ENCODE measurements at regions not wholly inside any gene's neighbourhood (a gene's known extent, or its start where the extent isn't known, plus 50 kb on each side); places are given as distances from the start of the nearest gene placed in this dataset.

DNA sequence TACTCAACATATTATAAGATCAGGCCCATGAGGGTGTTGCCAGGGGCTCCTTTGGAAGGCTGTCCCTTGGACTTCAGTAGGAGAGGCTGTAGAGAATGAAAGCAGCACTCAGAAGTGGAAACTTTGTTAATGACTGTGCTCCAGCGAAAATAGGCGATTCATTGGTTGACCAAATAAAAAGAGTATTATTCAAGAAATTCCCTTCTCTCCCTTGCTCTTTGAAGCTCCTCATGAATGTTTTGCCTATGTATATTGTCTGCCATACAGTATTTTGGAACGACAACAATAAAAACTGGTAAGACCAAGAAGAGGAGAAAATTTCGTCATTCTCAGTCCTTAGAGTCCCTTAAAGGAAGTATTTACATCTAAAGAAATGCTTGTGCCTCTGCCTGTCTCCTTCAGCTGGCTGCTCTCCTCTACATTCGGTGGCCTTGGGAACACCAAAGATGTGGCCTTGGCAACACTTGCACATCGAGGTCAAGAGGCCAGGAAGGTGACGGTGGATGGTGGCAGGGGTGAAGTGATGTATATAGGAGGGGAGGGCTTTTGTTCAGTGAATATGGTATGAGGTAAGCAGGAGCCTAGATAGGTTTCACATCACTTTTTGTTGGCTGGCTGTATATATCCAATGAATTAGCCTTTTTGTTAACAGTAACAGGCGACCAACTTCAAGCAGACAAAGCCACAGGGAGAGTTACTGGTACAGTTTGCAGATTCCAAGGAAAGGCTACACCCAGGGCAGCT is 95.0 kb upstream of the ACTBL2 start:
- TF ChIP-seq HNF4A (conservative IDR thresholded peaks at IDR 0.05) (no peak), FOXA2 (IDR thresholded peaks at IDR 0.05) (no peak), GABPA (IDR thresholded peaks at IDR 0.05 in 1 of 2, conservative IDR thresholded peaks at IDR 0.05 in 1 of 2) (no peak)
- TF ChIP-seq, protein P1, sequence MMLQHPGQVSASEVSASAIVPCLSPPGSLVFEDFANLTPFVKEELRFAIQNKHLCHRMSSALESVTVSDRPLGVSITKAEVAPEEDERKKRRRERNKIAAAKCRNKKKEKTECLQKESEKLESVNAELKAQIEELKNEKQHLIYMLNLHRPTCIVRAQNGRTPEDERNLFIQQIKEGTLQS (IDR thresholded peaks at IDR 0.05), result no peak
- DNase-seq (ENCODE audit: low spot score), result no peak
- no peak overlapping the region for H3K4me3 ChIP-seq (ENCODE audit: low read depth in 1 of 3, low read length in 3 of 3)
- no peaks in the 10 kb centered on the region for H3K36me3 ChIP-seq (ENCODE audit: control insufficient read depth in 4 of 4, insufficient read depth in 3 of 4, low read depth in 1 of 4, low read length in 3 of 4)
- no peaks in the 10 kb centered on the region for H3K27me3 ChIP-seq (ENCODE audit: control insufficient read depth in 4 of 4, insufficient read depth in 4 of 4, low read length in 3 of 4)
- WGBS, result 77% methylated on average over 8 of the region's 8 CpGs
- no peaks in the 10 kb centered on the region for H3K4me1 ChIP-seq (ENCODE audit: control insufficient read depth in 4 of 4, insufficient read depth in 4 of 4, low read length in 3 of 4)
- H3K9me3 ChIP-seq (ENCODE audit: control insufficient read depth in 4 of 4, low read length in 3 of 4), result no peaks in the 10 kb centered on the region
- no peak overlapping the region for H3K27ac ChIP-seq (ENCODE audit: low read depth in 1 of 2, low read length in 2 of 2)
- H3K9ac ChIP-seq (ENCODE audit: low read depth in 1 of 2, low read length in 2 of 2), result no peak overlapping the region

DNA sequence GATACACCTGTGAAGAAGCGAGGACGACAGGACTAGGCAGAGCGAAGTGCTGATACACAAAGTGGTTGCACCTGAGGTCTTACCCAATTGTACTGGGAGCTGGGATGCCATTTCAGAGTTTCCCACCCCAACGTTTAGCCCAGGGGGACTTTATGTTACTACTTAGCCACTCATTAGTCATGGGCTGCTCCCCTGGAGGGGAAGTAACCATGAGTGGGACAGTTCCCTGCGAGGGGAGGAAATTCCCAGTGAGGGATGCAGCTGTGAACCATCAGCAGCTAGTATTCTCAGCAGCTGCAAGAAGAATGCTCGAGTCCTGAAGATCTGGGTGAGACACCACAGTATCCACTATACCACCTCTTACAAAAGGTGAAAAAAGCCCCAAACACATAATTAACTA is 93.7 kb upstream of the ACTBL2 start:
- Histone ChIP-seq H3K4me1 (ENCODE audit: control insufficient read depth in 4 of 4, insufficient read depth in 4 of 4, low read length in 3 of 4) (no peaks in the 10 kb centered on the region), H3K36me3 (ENCODE audit: control insufficient read depth in 4 of 4, insufficient read depth in 3 of 4, low read depth in 1 of 4, low read length in 3 of 4) (no peaks in the 10 kb centered on the region), H3K27me3 (ENCODE audit: control insufficient read depth in 4 of 4, insufficient read depth in 4 of 4, low read length in 3 of 4) (no peaks in the 10 kb centered on the region), H3K9me3 (ENCODE audit: control insufficient read depth in 4 of 4, low read length in 3 of 4) (no peaks in the 10 kb centered on the region), H3K27ac (ENCODE audit: low read depth in 1 of 2, low read length in 2 of 2) (no peak overlapping the region), H3K4me3 (ENCODE audit: low read depth in 1 of 3, low read length in 3 of 3) (no peak overlapping the region), H3K9ac (ENCODE audit: low read depth in 1 of 2, low read length in 2 of 2) (no peak overlapping the region)
- DNase-seq (ENCODE audit: low spot score), result no peak
- 84% methylated on average over 6 of the region's 6 CpGs for WGBS
- no peak for TF ChIP-seq HNF4A (conservative IDR thresholded peaks at IDR 0.05)
- TF ChIP-seq RAD21 (IDR thresholded peaks at IDR 0.05), result no peak
- TF ChIP-seq, protein P2, sequence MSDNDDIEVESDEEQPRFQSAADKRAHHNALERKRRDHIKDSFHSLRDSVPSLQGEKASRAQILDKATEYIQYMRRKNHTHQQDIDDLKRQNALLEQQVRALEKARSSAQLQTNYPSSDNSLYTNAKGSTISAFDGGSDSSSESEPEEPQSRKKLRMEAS (IDR thresholded peaks at IDR 0.05), result no peak
- TF ChIP-seq FOXA1 (IDR thresholded peaks at IDR 0.05), result no peak
- no peak for TF ChIP-seq EGR1 (IDR thresholded peaks at IDR 0.05; ENCODE audit: low read depth in 2 of 2)

DNA sequence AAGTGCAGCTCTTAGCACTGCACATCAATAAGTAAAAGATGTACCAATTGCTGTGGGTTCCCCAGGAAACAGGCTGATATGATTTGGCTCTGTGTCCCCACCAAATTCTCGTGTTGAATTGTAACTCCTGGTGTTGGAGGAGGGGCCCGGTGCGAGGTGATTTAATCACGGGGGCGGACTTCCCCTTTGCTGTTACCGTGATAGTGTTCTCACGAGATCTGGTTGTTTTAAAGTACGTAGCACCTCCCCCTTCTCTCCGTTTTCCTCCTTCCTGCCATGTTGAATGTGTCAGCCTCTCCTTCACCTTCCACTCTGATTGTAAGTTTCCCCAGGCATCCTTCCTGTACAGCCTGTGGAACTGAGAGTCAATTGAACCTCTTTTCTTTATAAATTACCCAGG is 93.2 kb upstream of the ACTBL2 start:
- TF ChIP-seq FOXA1 (IDR thresholded peaks at IDR 0.05), result no peak
- no peak for TF ChIP-seq HNF4A (conservative IDR thresholded peaks at IDR 0.05)
- TF ChIP-seq FOXA2 (IDR thresholded peaks at IDR 0.05), result no peak
- no peak for TF ChIP-seq TAF1 (conservative IDR thresholded peaks at IDR 0.05)
- no peak for TF ChIP-seq JUND (IDR thresholded peaks at IDR 0.05)
- TF ChIP-seq, protein P3, sequence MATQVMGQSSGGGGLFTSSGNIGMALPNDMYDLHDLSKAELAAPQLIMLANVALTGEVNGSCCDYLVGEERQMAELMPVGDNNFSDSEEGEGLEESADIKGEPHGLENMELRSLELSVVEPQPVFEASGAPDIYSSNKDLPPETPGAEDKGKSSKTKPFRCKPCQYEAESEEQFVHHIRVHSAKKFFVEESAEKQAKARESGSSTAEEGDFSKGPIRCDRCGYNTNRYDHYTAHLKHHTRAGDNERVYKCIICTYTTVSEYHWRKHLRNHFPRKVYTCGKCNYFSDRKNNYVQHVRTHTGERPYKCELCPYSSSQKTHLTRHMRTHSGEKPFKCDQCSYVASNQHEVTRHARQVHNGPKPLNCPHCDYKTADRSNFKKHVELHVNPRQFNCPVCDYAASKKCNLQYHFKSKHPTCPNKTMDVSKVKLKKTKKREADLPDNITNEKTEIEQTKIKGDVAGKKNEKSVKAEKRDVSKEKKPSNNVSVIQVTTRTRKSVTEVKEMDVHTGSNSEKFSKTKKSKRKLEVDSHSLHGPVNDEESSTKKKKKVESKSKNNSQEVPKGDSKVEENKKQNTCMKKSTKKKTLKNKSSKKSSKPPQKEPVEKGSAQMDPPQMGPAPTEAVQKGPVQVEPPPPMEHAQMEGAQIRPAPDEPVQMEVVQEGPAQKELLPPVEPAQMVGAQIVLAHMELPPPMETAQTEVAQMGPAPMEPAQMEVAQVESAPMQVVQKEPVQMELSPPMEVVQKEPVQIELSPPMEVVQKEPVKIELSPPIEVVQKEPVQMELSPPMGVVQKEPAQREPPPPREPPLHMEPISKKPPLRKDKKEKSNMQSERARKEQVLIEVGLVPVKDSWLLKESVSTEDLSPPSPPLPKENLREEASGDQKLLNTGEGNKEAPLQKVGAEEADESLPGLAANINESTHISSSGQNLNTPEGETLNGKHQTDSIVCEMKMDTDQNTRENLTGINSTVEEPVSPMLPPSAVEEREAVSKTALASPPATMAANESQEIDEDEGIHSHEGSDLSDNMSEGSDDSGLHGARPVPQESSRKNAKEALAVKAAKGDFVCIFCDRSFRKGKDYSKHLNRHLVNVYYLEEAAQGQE (IDR thresholded peaks at IDR 0.05), result no peak
- TF ChIP-seq, protein P1 (IDR thresholded peaks at IDR 0.05), result no peak
- TF ChIP-seq YY1 (IDR thresholded peaks at IDR 0.05), result no peak
- Histone ChIP-seq H3K27me3 (ENCODE audit: control insufficient read depth in 4 of 4, insufficient read depth in 4 of 4, low read length in 3 of 4) (no peaks in the 10 kb centered on the region), H3K27ac (ENCODE audit: low read depth in 1 of 2, low read length in 2 of 2) (no peak overlapping the region), H3K36me3 (ENCODE audit: control insufficient read depth in 4 of 4, insufficient read depth in 3 of 4, low read depth in 1 of 4, low read length in 3 of 4) (no peaks in the 10 kb centered on the region), H3K4me3 (ENCODE audit: low read depth in 1 of 3, low read length in 3 of 3) (no peak overlapping the region), H3K9me3 (ENCODE audit: control insufficient read depth in 4 of 4, low read length in 3 of 4) (no peaks in the 10 kb centered on the region), H3K4me1 (ENCODE audit: control insufficient read depth in 4 of 4, insufficient read depth in 4 of 4, low read length in 3 of 4) (no peaks in the 10 kb centered on the region), H3K9ac (ENCODE audit: low read depth in 1 of 2, low read length in 2 of 2) (no peak overlapping the region)
- 78% methylated on average over 9 of the region's 9 CpGs for WGBS
- no peak for DNase-seq (ENCODE audit: low spot score)

All from liver (tissue), 7 donors.